GM12878 (cell line): ENCODE measurements at regions not wholly inside any gene's neighbourhood (a gene's known extent, or its start where the extent isn't known, plus 50 kb on each side); places are given as distances from the start of the nearest gene placed in this dataset.

ENCODE experiments used
- ASH2L ChIP-seq: fragments of 300-600, 200-600 bp; sonication (generic); IDR thresholded peaks from 2 replicates; pipeline ENCODE4 v1.6.1; 2017; ENCODE audit warnings: low read depth, mild to moderate bottlenecking, borderline replicate concordance
- CHD2 ChIP-seq: IDR thresholded peaks from 2 replicates; pipeline ENCODE4 v1.6.1; 2011; ENCODE audit warnings: low read depth, low read length, improper control_type of control experiment, borderline replicate concordance
- CTCF ChIP-seq, 3 experiments: IDR thresholded peaks in 2 of 3; conservative IDR thresholded peaks in 1 of 3; 2 replicates each; pipeline ENCODE4 v1.5.1; 2011; ENCODE audit warnings: low read depth in 3 of 3, low read length in 3 of 3, mild to moderate bottlenecking in 3 of 3, control low read depth in 2 of 3, moderate library complexity in 2 of 3, inconsistent platforms in 1 of 3, mixed read lengths in 1 of 3; ENCODE audit not compliant: control insufficient read depth in 2 of 3, insufficient read depth in 1 of 3; ENCODE audit errors: extremely low read depth in 1 of 3
- ESRRA ChIP-seq: IDR thresholded peaks from 2 replicates; pipeline ENCODE4 v1.6.1; 2012; ENCODE audit warnings: mild to moderate bottlenecking, low read length, improper control_type of control experiment
- GABPA ChIP-seq: IDR thresholded peaks from 2 replicates; pipeline ENCODE4 v1.6.1; 2014; ENCODE audit warnings: antibody characterized with exemption, low read depth, mild to moderate bottlenecking, inconsistent platforms
- IRF3 ChIP-seq: fragments of 450-650 bp; IDR thresholded peaks from 2 replicates; pipeline ENCODE4 v1.6.1; 2014; ENCODE audit warnings: mild to moderate bottlenecking
- IRF4 ChIP-seq: IDR thresholded peaks from 2 replicates; pipeline ENCODE4 v1.6.1; 2011; ENCODE audit warnings: low read depth, low read length
- MTA2 ChIP-seq: fragments of 450-650 bp; IDR thresholded peaks from 2 replicates; pipeline ENCODE4 v1.6.1; 2016; ENCODE audit warnings: low read depth, mild to moderate bottlenecking, moderate library complexity
- PKNOX1 ChIP-seq: fragments of 450-650 bp; IDR thresholded peaks from 2 replicates; pipeline ENCODE4 v1.6.1; 2016; ENCODE audit warnings: mild to moderate bottlenecking
- REST ChIP-seq: IDR thresholded peaks from 2 replicates; pipeline ENCODE4 v1.6.1; 2012; ENCODE audit warnings: mild to moderate bottlenecking, low read depth, low read length
- RFX5 ChIP-seq: IDR thresholded peaks from 2 replicates; pipeline ENCODE4 v1.6.1; 2011; ENCODE audit warnings: low read depth, low read length, improper control_type of control experiment
- SMC3 ChIP-seq: IDR thresholded peaks from 2 replicates; pipeline ENCODE4 v1.6.1; 2011; ENCODE audit warnings: low read length, improper control_type of control experiment, borderline replicate concordance

GRCh38 chr7:17617380-17617779, 318.9 kb downstream of the AHR start:
- no peak for TF ChIP-seq CHD2
- TF ChIP-seq IRF3, result no peak
- TF ChIP-seq ASH2L, result no peak
- TF ChIP-seq REST, result no peak
- TF ChIP-seq MTA2, result no peak
- no peak for TF ChIP-seq ESRRA
- TF ChIP-seq PKNOX1, result no peak
- no peak for TF ChIP-seq GABPA
- TF ChIP-seq IRF4, result no peak
- no peak for TF ChIP-seq SMC3
- no peak for TF ChIP-seq CTCF (IDR thresholded peaks at IDR 0.05 in 2 of 3, conservative IDR thresholded peaks at IDR 0.05 in 1 of 3; ENCODE audit: control insufficient read depth in 2 of 3, extremely low read depth in 1 of 3, insufficient read depth in 1 of 3, low read depth in 3 of 3, low read length in 3 of 3)
- TF ChIP-seq RFX5, result no peak
